ENCODE measurements at regions not wholly inside any gene's neighbourhood (a gene's known extent, or its start where the extent isn't known, plus 50 kb on each side); places are given as distances from the start of the nearest gene placed in this dataset.

GRCh38 chr13:81223778-81224177 is 882.9 kb upstream of the SPRY2 start:
- TF ChIP-seq, protein P1, sequence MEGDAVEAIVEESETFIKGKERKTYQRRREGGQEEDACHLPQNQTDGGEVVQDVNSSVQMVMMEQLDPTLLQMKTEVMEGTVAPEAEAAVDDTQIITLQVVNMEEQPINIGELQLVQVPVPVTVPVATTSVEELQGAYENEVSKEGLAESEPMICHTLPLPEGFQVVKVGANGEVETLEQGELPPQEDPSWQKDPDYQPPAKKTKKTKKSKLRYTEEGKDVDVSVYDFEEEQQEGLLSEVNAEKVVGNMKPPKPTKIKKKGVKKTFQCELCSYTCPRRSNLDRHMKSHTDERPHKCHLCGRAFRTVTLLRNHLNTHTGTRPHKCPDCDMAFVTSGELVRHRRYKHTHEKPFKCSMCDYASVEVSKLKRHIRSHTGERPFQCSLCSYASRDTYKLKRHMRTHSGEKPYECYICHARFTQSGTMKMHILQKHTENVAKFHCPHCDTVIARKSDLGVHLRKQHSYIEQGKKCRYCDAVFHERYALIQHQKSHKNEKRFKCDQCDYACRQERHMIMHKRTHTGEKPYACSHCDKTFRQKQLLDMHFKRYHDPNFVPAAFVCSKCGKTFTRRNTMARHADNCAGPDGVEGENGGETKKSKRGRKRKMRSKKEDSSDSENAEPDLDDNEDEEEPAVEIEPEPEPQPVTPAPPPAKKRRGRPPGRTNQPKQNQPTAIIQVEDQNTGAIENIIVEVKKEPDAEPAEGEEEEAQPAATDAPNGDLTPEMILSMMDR (IDR thresholded peaks at IDR 0.05): no peak
- no peak overlapping the region for H3K27ac ChIP-seq
- no peak overlapping the region for H3K4me3 ChIP-seq
- H3K27me3 ChIP-seq: no peaks in the 10 kb centered on the region
- H3K36me3 ChIP-seq: no peaks in the 10 kb centered on the region
- DNase-seq (ENCODE audit: low spot score): no peak
- H3K4me1 ChIP-seq: no peaks in the 10 kb centered on the region
- H3K9me3 ChIP-seq: no peaks in the 10 kb centered on the region

- Histone ChIP-seq H3K4me3 (no peak overlapping the region), H3K36me3 (no peaks in the 10 kb centered on the region), H3K9me3 (no peaks in the 10 kb centered on the region), H3K27ac (no peak overlapping the region), H3K4me1 (no peaks in the 10 kb centered on the region), H3K27me3 (no peaks in the 10 kb centered on the region)
- no peak for DNase-seq (ENCODE audit: low spot score)
- TF ChIP-seq, protein P1 (IDR thresholded peaks at IDR 0.05): no peak
Measured at GRCh38 chr13:81211713-81212112, 870.8 kb upstream of the SPRY2 start.

- H3K36me3 ChIP-seq: no peaks in the 10 kb centered on the region
- H3K4me1 ChIP-seq: no peaks in the 10 kb centered on the region
- H3K9me3 ChIP-seq: no peaks in the 10 kb centered on the region
- H3K27ac ChIP-seq: no peak overlapping the region
- TF ChIP-seq, protein P1 (IDR thresholded peaks at IDR 0.05): no peak
- DNase-seq (ENCODE audit: low spot score): no peak
- no peak overlapping the region for H3K4me3 ChIP-seq
- no peaks in the 10 kb centered on the region for H3K27me3 ChIP-seq
Measured at GRCh38 chr13:81207636-81208035, 866.7 kb upstream of the SPRY2 start.

GRCh38 chr13:81207231-81207630 is 866.3 kb upstream of the SPRY2 start:
- no peak overlapping the region for H3K27ac ChIP-seq
- no peaks in the 10 kb centered on the region for H3K36me3 ChIP-seq
- TF ChIP-seq, protein P1 (IDR thresholded peaks at IDR 0.05): no peak
- DNase-seq (ENCODE audit: low spot score): no peak
- no peaks in the 10 kb centered on the region for H3K4me1 ChIP-seq
- no peaks in the 10 kb centered on the region for H3K27me3 ChIP-seq
- no peak overlapping the region for H3K4me3 ChIP-seq
- H3K9me3 ChIP-seq: no peaks in the 10 kb centered on the region

DNA sequence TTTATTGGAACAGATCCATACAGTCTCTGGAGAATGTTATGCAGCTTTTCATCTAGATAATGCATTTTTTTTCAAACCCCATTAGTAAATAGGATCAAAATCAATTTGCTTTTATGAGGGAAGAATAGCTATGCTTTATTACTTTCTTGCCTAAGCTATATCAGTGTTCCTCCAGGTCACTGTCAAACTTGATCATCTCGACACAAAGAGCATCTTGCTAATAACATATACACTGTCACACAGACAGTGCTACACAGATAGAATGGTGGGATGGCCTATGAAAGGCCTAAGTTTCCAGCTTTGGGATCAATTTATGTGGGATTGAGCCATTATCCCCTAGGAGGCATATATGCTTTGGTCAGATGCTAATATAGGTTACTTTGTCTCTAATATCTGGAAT is 862.9 kb upstream of the SPRY2 start:
- TF ChIP-seq, protein P1 (IDR thresholded peaks at IDR 0.05): no peak
- Histone ChIP-seq H3K4me1 (no peaks in the 10 kb centered on the region), H3K9me3 (no peaks in the 10 kb centered on the region), H3K36me3 (no peaks in the 10 kb centered on the region), H3K27me3 (no peaks in the 10 kb centered on the region), H3K27ac (no peak overlapping the region), H3K4me3 (no peak overlapping the region)
- DNase-seq (ENCODE audit: low spot score): no peak

GRCh38 chr13:81199956-81200355 is 859.0 kb upstream of the SPRY2 start:
- TF ChIP-seq, protein P1 (IDR thresholded peaks at IDR 0.05): no peak
- H3K9me3 ChIP-seq: no peaks in the 10 kb centered on the region
- no peak overlapping the region for H3K27ac ChIP-seq
- no peak for DNase-seq (ENCODE audit: low spot score)
- H3K27me3 ChIP-seq: no peaks in the 10 kb centered on the region
- H3K4me1 ChIP-seq: no peaks in the 10 kb centered on the region
- H3K4me3 ChIP-seq: no peak overlapping the region
- H3K36me3 ChIP-seq: no peaks in the 10 kb centered on the region
